ENCODE measurements at regions not wholly inside any gene's neighbourhood (a gene's known extent, or its start where the extent isn't known, plus 50 kb on each side); places are given as distances from the start of the nearest gene placed in this dataset.
"Not testable (repeated sequence)": the region's sequence is repeated elsewhere in the genome, so short reads cannot be mapped to it uniquely, and the experiment has no call there.

DNA sequence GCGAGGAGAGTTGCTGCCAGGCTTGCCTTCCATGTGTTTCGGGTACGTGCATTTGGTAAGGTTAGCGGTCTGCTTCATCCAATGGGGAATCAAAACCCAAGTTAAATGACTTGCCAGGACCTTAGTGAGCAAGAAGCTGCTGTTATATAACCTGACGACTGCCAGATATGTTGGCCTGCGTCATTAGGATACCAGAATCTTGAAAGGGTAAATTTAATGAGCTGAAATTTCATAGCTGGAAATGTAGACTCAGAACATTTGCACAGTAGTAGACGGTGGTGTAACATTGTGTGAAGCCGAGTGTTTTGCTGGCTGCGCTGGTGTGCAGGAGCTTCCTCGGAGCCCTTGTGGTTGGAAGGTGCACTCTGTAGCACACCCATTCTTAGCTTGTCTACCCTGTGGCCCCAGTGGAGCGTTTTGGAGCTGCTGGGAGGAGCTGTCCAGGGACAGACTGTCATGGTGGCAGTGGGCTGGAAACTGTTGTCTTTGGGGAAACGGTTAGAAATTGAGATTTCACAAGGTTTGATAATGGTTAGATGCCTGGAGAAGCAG is 66.3 kb upstream of the CRYM start:
- H3K79me2 ChIP-seq (ENCODE audit: control insufficient read depth, insufficient read depth, low read length, unreplicated experiment); H3K27me3 ChIP-seq (ENCODE audit: insufficient read depth, low read length); H3K27ac ChIP-seq (ENCODE audit: low read depth, low read length); H3K4me3 ChIP-seq (ENCODE audit: low read depth, low read length); H3K4me1 ChIP-seq (ENCODE audit: control insufficient read depth, insufficient read depth, low read length, unreplicated experiment); H2AFZ ChIP-seq (ENCODE audit: low read length, unreplicated experiment); H3K36me3 ChIP-seq (ENCODE audit: insufficient read depth, low read length): not testable (repeated sequence)

DNA sequence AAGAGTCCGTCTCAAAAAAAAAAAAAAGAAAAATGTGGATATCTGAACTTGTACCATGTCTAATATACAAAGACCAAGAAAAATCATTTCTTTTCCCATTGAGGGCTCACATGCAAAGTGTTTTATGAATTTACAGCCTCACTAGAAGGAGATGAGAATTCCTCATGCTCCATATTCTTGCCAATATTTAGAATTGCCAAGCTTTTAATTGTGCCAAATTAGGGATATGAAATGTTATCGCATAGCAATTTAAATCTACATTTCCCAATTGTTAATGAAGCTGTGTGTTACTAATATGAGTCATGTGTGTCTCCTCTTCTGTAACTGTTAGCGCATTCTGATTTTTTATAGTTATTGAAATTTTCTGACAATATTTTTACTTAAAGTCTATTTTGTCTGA is 63.0 kb upstream of the CRYM start:
- Histone ChIP-seq H3K27ac (ENCODE audit: low read depth, low read length) (no peak overlapping the region), H2AFZ (ENCODE audit: low read length, unreplicated experiment) (no peak overlapping the region), H3K79me2 (ENCODE audit: control insufficient read depth, insufficient read depth, low read length, unreplicated experiment) (no peaks in the 10 kb centered on the region), H3K36me3 (ENCODE audit: insufficient read depth, low read length) (no peaks in the 10 kb centered on the region), H3K27me3 (ENCODE audit: insufficient read depth, low read length) (no peaks in the 10 kb centered on the region), H3K4me1 (ENCODE audit: control insufficient read depth, insufficient read depth, low read length, unreplicated experiment) (peaks cover 2% of the 10 kb centered on the region), H3K4me3 (ENCODE audit: low read depth, low read length) (no peak overlapping the region)

DNA sequence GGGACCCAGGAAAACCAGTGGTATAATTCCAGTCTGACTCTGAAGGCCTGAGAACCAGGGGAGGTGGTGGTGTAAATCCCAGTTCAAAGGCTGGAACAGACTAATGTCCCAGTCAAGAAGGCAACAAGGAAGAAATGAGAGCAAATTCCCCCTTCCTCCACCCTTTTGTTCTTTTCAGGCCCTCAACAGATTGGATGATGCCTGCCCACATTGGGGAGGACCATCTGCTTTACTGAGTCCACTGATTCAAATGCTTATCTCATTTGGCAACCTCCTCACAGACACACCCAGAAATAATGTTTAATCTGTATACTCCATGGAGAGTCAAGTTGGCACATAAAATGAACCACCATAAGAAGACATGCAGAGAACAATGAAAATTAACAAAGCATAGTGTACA is 61.9 kb upstream of the CRYM start:
- H3K79me2 ChIP-seq (ENCODE audit: control insufficient read depth, insufficient read depth, low read length, unreplicated experiment) = no peaks in the 10 kb centered on the region
- no peaks in the 10 kb centered on the region for H3K36me3 ChIP-seq (ENCODE audit: insufficient read depth, low read length)
- no peaks in the 10 kb centered on the region for H3K27me3 ChIP-seq (ENCODE audit: insufficient read depth, low read length)
- peaks cover 11% of the 10 kb centered on the region for H3K4me1 ChIP-seq (ENCODE audit: control insufficient read depth, insufficient read depth, low read length, unreplicated experiment)
- H2AFZ ChIP-seq (ENCODE audit: low read length, unreplicated experiment) = no peak overlapping the region
- H3K4me3 ChIP-seq (ENCODE audit: low read depth, low read length) = no peak overlapping the region
- H3K27ac ChIP-seq (ENCODE audit: low read depth, low read length) = no peak overlapping the region

DNA sequence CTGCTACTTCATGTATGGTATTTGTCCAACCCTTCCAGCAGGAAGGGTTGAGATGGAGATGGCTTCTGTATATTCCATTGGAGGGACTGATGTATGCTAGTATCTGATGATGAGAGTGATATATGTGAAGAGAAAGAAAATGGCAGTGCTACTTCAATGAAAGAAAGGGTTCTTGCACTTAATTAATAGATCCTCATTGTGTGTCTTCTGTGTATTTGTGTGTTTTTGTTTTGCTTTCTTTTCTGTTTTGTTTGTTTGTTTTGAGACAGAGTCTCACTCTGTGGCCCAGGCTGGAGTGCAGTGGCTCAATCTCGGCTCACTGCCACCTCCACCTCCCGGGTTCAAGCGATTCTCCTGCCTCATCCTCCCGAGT is 61.2 kb upstream of the CRYM start:
- Histone ChIP-seq H3K4me3 (ENCODE audit: low read depth, low read length) (no peak overlapping the region), H3K27me3 (ENCODE audit: insufficient read depth, low read length) (no peaks in the 10 kb centered on the region), H2AFZ (ENCODE audit: low read length, unreplicated experiment) (no peak overlapping the region), H3K79me2 (ENCODE audit: control insufficient read depth, insufficient read depth, low read length, unreplicated experiment) (no peaks in the 10 kb centered on the region), H3K4me1 (ENCODE audit: control insufficient read depth, insufficient read depth, low read length, unreplicated experiment) (peaks cover 11% of the 10 kb centered on the region), H3K36me3 (ENCODE audit: insufficient read depth, low read length) (no peaks in the 10 kb centered on the region), H3K27ac (ENCODE audit: low read depth, low read length) (no peak overlapping the region)

DNA sequence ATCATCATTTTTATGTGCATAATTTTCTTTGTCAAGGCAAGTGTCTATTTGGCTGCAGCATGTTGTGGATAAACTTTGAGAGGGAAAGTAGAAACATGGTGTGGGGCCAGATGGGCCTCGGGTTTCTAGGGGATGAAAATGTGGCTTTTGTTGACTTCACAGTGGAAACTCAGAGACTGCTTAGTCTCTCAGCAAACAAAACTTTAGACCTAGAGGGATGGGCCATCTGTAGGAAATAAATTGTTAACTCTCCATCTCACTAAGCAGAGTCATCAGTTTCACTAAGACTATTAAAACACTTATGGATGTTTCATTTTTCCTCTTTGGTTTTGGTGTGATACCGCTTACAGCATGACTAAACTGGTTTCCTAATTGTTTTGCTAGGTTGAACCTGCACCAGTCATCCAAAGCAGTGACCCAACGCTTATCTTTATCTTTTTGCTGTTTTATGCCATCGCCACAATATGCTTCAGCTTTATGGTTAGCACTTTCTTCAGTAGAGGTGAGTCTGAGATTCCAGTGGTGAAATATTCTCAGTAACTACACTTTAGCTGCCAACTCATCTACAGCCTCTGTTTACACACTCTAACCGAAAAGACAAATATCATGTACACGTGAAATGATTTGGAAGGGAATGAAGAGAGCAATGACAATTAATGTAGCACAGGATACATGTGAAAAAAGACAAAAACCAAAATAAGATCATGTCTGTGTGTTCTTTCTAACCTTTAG is 60.6 kb upstream of the CRYM start:
- no peaks in the 10 kb centered on the region for H3K27me3 ChIP-seq (ENCODE audit: insufficient read depth, low read length)
- no peaks in the 10 kb centered on the region for H3K36me3 ChIP-seq (ENCODE audit: insufficient read depth, low read length)
- H2AFZ ChIP-seq (ENCODE audit: low read length, unreplicated experiment) = no peak overlapping the region

DNA sequence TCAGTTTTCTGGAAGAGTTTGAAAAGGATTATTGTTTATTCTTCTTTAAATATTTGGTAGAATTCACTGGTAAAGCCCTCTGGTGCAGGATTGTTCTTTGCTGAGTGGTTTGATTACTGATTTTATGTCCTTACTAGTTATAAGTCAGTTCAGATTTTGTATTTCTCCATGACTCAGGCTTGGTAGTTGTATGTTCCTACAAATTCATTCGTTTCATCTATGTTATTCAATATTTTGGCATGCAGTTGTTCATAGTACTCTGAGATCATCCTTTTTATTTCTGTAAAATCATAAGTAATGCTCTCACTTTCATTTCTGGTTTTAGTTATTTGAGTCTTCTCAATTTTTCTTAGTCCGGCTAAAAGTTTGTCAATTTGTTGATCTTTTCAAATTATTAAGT is 58.1 kb upstream of the CRYM start:
- H3K27ac ChIP-seq (ENCODE audit: low read depth, low read length) = peak overlapping the region; percentile 35
- H3K27me3 ChIP-seq (ENCODE audit: insufficient read depth, low read length) = no peaks in the 10 kb centered on the region
- H3K4me3 ChIP-seq (ENCODE audit: low read depth, low read length) = no peak overlapping the region
- H2AFZ ChIP-seq (ENCODE audit: low read length, unreplicated experiment) = no peak overlapping the region
- no peaks in the 10 kb centered on the region for H3K36me3 ChIP-seq (ENCODE audit: insufficient read depth, low read length)
- no peaks in the 10 kb centered on the region for H3K79me2 ChIP-seq (ENCODE audit: control insufficient read depth, insufficient read depth, low read length, unreplicated experiment)
- peaks cover 11% of the 10 kb centered on the region for H3K4me1 ChIP-seq (ENCODE audit: control insufficient read depth, insufficient read depth, low read length, unreplicated experiment)

More for the DNA sequence above, 60.6 kb upstream of the CRYM start:
- no peak overlapping the region for H3K4me3 ChIP-seq (ENCODE audit: low read depth, low read length)
- no peak overlapping the region for H3K27ac ChIP-seq (ENCODE audit: low read depth, low read length)
- no peaks in the 10 kb centered on the region for H3K79me2 ChIP-seq (ENCODE audit: control insufficient read depth, insufficient read depth, low read length, unreplicated experiment)
- H3K4me1 ChIP-seq (ENCODE audit: control insufficient read depth, insufficient read depth, low read length, unreplicated experiment) = peaks cover 11% of the 10 kb centered on the region

DNA sequence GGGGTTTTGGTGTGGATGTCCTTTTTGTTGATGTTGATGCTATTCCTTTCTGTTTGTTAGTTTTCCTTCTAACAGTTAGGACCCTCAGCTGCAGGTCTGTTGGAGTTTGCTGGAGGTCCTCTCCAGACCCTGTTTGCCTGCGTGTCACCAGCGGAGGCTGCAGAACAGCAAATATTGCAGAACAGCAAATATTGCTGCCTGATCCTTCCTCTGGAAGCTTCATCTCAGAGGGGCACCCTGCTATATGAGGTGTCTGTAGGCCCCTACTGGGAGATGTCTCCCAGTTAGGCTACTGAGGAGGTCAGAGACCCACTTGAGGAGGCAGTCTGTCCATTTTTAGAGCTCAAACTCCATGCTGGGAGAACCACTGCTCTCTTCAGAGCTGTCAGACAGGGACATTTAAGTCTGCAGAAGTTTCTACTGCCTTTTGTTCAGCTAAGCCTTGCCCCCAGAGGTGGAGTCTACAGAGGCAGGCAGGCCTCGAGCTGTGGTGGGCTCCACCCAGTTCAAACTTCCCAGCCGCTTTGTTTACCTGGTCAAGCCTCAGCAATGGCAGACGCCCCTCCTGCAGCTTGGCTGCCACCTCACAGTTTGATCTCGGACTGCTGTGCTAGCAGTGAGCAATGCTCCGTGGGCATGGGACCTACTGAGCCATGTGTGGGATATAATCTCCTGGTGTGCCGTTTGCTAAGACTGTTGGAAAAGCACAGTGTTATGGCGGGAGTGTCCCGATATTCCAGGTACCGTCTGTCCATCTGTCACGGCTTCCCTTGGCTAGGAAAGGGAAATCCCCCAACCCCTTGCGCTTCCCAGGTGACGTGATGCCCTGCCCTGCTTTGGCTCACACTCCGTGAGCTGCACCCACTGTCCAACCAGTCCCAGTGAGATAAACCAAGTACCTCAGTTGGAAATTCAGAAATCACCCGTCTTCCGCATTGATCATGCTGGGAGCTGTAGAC is 56.4 kb upstream of the CRYM start:
- peaks cover 11% of the 10 kb centered on the region for H3K4me1 ChIP-seq (ENCODE audit: control insufficient read depth, insufficient read depth, low read length, unreplicated experiment)
- H3K27me3 ChIP-seq (ENCODE audit: insufficient read depth, low read length); H3K27ac ChIP-seq (ENCODE audit: low read depth, low read length); H3K4me3 ChIP-seq (ENCODE audit: low read depth, low read length); H2AFZ ChIP-seq (ENCODE audit: low read length, unreplicated experiment); H3K36me3 ChIP-seq (ENCODE audit: insufficient read depth, low read length); H3K79me2 ChIP-seq (ENCODE audit: control insufficient read depth, insufficient read depth, low read length, unreplicated experiment): not testable (repeated sequence)

DNA sequence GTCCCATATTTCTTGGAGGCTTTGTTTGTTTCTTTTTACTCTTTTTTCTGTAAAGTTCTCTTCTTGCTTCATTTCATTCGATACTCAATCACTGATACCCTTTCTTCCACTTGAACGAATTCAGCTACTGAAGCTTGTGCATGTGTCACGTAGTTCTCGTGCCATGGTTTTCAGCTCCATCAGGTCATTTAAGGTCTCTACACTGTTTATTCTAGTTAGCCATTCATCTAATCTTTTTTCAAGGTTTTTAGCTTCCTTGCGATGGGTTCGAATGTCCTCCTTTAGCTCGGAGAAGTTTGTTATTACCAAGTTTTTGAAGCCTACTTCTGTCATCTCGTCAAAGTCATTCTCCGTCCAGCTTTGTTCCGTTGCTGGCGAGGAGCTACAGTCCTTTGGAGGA is 55.6 kb upstream of the CRYM start:
- not testable (repeated sequence) for H3K27me3 ChIP-seq (ENCODE audit: insufficient read depth, low read length)

More for the DNA sequence above, 55.6 kb upstream of the CRYM start:
- H3K36me3 ChIP-seq (ENCODE audit: insufficient read depth, low read length); H2AFZ ChIP-seq (ENCODE audit: low read length, unreplicated experiment); H3K79me2 ChIP-seq (ENCODE audit: control insufficient read depth, insufficient read depth, low read length, unreplicated experiment); H3K27ac ChIP-seq (ENCODE audit: low read depth, low read length); H3K4me3 ChIP-seq (ENCODE audit: low read depth, low read length): not testable (repeated sequence)
- peaks cover 11% of the 10 kb centered on the region for H3K4me1 ChIP-seq (ENCODE audit: control insufficient read depth, insufficient read depth, low read length, unreplicated experiment)

All from ACC112 (cell line).